ENCODE measurements at regions not wholly inside any gene's neighbourhood (a gene's known extent, or its start where the extent isn't known, plus 50 kb on each side); places are given as distances from the start of the nearest gene placed in this dataset.

- CTCF ChIA-PET = no interaction called here
- BruUV-seq (replicated peaks) = no TSS peak
- FAIRE-seq (no peak), DNase-seq (ENCODE audit: low read depth, low spot score) (no peak)
- dilution Hi-C loops (cut with MboI; ENCODE audit: extremely low pct_ligation_motif_present, low sequenced_read_pairs) = no loop called here
- H4K20me1 ChIP-seq (replicated peaks; ENCODE audit: control insufficient read depth, extremely low read depth, insufficient read depth, low read length) = no peaks in the 10 kb centered on the region
- H3K79me2 ChIP-seq (ENCODE audit: control insufficient read depth, insufficient read depth, low read length) = peaks cover 16% of the 10 kb centered on the region
- intact Hi-C loops (cut with micrococcal nuclease) = no loop called here
- POLR2A ChIA-PET = no interaction called here
- no peak overlapping the region for H3K27ac ChIP-seq (ENCODE audit: insufficient read depth, low read depth, low read length)
- no peak overlapping the region for H3K9ac ChIP-seq (replicated peaks; ENCODE audit: extremely low read depth, insufficient read depth, low read length)
- H3K9me3 ChIP-seq (replicated peaks; ENCODE audit: control insufficient read depth, insufficient read depth, low read length) = no peaks in the 10 kb centered on the region
- H2AFZ ChIP-seq (ENCODE audit: low read depth, low read length) = no peak overlapping the region
- no peaks in the 10 kb centered on the region for H3K27me3 ChIP-seq (ENCODE audit: control insufficient read depth in 2 of 2, insufficient read depth in 2 of 2, low read length in 2 of 2)
- no peaks in the 10 kb centered on the region for H3K9me1 ChIP-seq (replicated peaks; ENCODE audit: control insufficient read depth, extremely low read depth, insufficient read depth, low read length)
- H3K4me2 ChIP-seq (ENCODE audit: insufficient read depth, low read length) = no peak overlapping the region
- no peak overlapping the region for H3K4me3 ChIP-seq (replicated peaks in 1 of 3; ENCODE audit: insufficient read depth in 1 of 3, low read depth in 1 of 3, low read length in 3 of 3)
- H3K36me3 ChIP-seq (ENCODE audit: control insufficient read depth in 2 of 2, extremely low read depth in 1 of 2, insufficient read depth in 2 of 2, low read length in 2 of 2) = no peaks in the 10 kb centered on the region
- H3K4me1 ChIP-seq (ENCODE audit: control insufficient read depth, extremely low read depth, insufficient read depth, low read length) = peaks cover 28% of the 10 kb centered on the region
- no peak for TF ChIP-seq POLR2AphosphoS5 (IDR thresholded peaks at IDR 0.05; ENCODE audit: insufficient read depth, low read depth, low read length)
- TF ChIP-seq POLR2A (IDR thresholded peaks at IDR 0.05; ENCODE audit: low read depth, low read length) = no peak
- no peak for TF ChIP-seq GATA2 (IDR thresholded peaks at IDR 0.05; ENCODE audit: insufficient read depth, insufficient read length, low read depth, low read length)
- no peak for TF ChIP-seq CTCF (IDR thresholded peaks at IDR 0.05; ENCODE audit: extremely low read depth in 1 of 2, insufficient read depth in 1 of 2, low read depth in 1 of 2, low read length in 2 of 2)
Measured at GRCh38 chr1:149846593-149847466, 52.5 kb upstream of the BOLA1 start.

Measured in endothelial cell of umbilical vein (primary cell).